WTC11 (cell line): ENCODE measurements at regions not wholly inside any gene's neighbourhood (a gene's known extent, or its start where the extent isn't known, plus 50 kb on each side); places are given as distances from the start of the nearest gene placed in this dataset.

Experiments used
- ATAC-seq: fragments of 200-7000 bp; cut with Tn5 transposase; 2 replicates; pipeline ENCODE4 v1.10.0; 2021; ENCODE audit warnings: mild to moderate bottlenecking, moderate library complexity
- CTCF ChIA-PET: fragments of 300-600 bp; sonication (Branson Sonifier 250); formaldehyde crosslinking; loops from one replicate; lab custom pipeline; 2021; ENCODE audit warnings: antibody characterized with exemption; lab: Charles Lee
- POLR2A ChIA-PET: fragments of 350-600 bp; sonication (Branson Sonifier 250); formaldehyde crosslinking; loops from one replicate; lab custom pipeline; 2021; ENCODE audit warnings: antibody characterized with exemption; lab: Charles Lee
- DNase-seq: peaks from one replicate; pipeline ENCODE4 v3.0.0; 2021; ENCODE audit warnings: low spot score
- H3K27ac Mint-ChIP-seq: 2 replicates; pipeline ENCODE4 v1.8.0; 2021; ENCODE audit warnings: mixed read lengths
- H3K27me3 Mint-ChIP-seq: 2 replicates; pipeline ENCODE4 v1.8.0; 2021; ENCODE audit warnings: low read depth, mild to moderate bottlenecking, moderate library complexity, mixed read lengths
- H3K36me3 Mint-ChIP-seq: 2 replicates; pipeline ENCODE4 v1.8.0; 2021; ENCODE audit warnings: mixed read lengths
- H3K4me1 Mint-ChIP-seq: 2 replicates; pipeline ENCODE4 v1.8.0; 2022; ENCODE audit warnings: mixed read lengths
- H3K4me3 Mint-ChIP-seq: 2 replicates; pipeline ENCODE4 v1.8.0; 2021; ENCODE audit warnings: mild to moderate bottlenecking, moderate library complexity, mixed read lengths
- H3K9me3 Mint-ChIP-seq: 2 replicates; pipeline ENCODE4 v1.8.0; 2021; ENCODE audit warnings: mixed read lengths
- ATF1 ChIP-seq: sonication (generic); formaldehyde crosslinking; IDR thresholded peaks from 2 replicates; pipeline ENCODE4 v1.8.1; 2023; ENCODE audit warnings: mild to moderate bottlenecking, moderate library complexity, missing genetic modification reagents
- CBFB ChIP-seq: sonication (generic); formaldehyde crosslinking; IDR thresholded peaks from 2 replicates; pipeline ENCODE4 v1.8.1; 2022; ENCODE audit warnings: mild to moderate bottlenecking, low read depth, missing genetic modification reagents
- CDX4 ChIP-seq: fragments of 250-450 bp; sonication (Bioruptor Pico); IDR thresholded peaks from 2 replicates; pipeline ENCODE4 v1.9.0; 2021; ENCODE audit warnings: moderate library complexity, mild to moderate bottlenecking, inconsistent platforms, borderline replicate concordance
- FOXP1 ChIP-seq: sonication (generic); formaldehyde crosslinking; IDR thresholded peaks from 2 replicates; pipeline ENCODE4 v1.8.0; 2022; ENCODE audit warnings: missing genetic modification reagents, mild to moderate bottlenecking, moderate library complexity, borderline replicate concordance
- NR2C2 ChIP-seq: sonication (generic); formaldehyde crosslinking; IDR thresholded peaks from 2 replicates; pipeline ENCODE4 v1.8.0; 2022; ENCODE audit warnings: mild to moderate bottlenecking, missing genetic modification reagents
- SMAD3 ChIP-seq: sonication (generic); formaldehyde crosslinking; IDR thresholded peaks from 2 replicates; pipeline ENCODE4 v1.8.0; 2022; ENCODE audit warnings: missing genetic modification reagents, mild to moderate bottlenecking, borderline replicate concordance
- STAT6 ChIP-seq: sonication (generic); formaldehyde crosslinking; conservative IDR thresholded peaks from 2 replicates; pipeline ENCODE4 v1.8.1; 2023; ENCODE audit warnings: mild to moderate bottlenecking, low read depth, missing genetic modification reagents, moderate library complexity
- TP53 ChIP-seq: sonication (generic); formaldehyde crosslinking; IDR thresholded peaks from 2 replicates; pipeline ENCODE4 v1.8.1; 2023; ENCODE audit warnings: mild to moderate bottlenecking, missing genetic modification reagents
- ZBTB21 ChIP-seq: sonication (generic); formaldehyde crosslinking; IDR thresholded peaks from 2 replicates; pipeline ENCODE4 v1.8.1; 2023; ENCODE audit warnings: mild to moderate bottlenecking, missing genetic modification reagents, borderline replicate concordance
- ZSCAN18 ChIP-seq: fragments of 250-450 bp; sonication (Bioruptor Pico); IDR thresholded peaks from 2 replicates; pipeline ENCODE4 v2.1.2; 2022; ENCODE audit warnings: mild to moderate bottlenecking, moderate library complexity
- TF ChIP-seq, protein P1 (sequence below): sonication (generic); formaldehyde crosslinking; IDR thresholded peaks from 2 replicates; pipeline ENCODE4 v1.8.0; 2022; ENCODE audit warnings: mild to moderate bottlenecking, missing genetic modification reagents
- TF ChIP-seq, protein P2 (sequence below): sonication (generic); formaldehyde crosslinking; conservative IDR thresholded peaks from 2 replicates; pipeline ENCODE4 v1.8.1; 2022; ENCODE audit warnings: mild to moderate bottlenecking, missing genetic modification reagents
- TF ChIP-seq, protein P3 (sequence below): sonication (generic); formaldehyde crosslinking; IDR thresholded peaks from 2 replicates; pipeline ENCODE4 v1.8.1; 2022; ENCODE audit warnings: low read depth, missing genetic modification reagents, borderline replicate concordance

DNA sequence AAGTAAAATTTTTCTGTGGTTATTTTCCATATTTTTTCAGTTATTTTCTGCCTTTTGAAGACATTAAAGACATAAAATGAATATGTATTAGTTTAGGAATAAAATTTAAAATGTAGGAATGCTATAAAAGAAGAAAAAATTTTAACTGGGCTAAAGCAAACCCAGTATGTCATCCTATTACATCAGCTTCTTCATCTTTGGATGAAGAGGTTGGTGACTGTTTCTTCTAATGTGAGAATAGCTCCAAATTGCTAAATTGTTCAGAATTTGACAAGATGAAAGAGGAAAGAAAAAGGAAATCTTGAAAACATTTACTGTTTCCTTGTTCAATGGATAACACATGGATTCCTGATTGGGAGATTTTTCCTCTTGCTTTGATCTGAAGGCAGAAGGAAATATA, 52.7 kb upstream of the PZP start (continued):
- TF ChIP-seq CBFB (CRISPR knock-in tag) = no peak
- TF ChIP-seq, protein P1, sequence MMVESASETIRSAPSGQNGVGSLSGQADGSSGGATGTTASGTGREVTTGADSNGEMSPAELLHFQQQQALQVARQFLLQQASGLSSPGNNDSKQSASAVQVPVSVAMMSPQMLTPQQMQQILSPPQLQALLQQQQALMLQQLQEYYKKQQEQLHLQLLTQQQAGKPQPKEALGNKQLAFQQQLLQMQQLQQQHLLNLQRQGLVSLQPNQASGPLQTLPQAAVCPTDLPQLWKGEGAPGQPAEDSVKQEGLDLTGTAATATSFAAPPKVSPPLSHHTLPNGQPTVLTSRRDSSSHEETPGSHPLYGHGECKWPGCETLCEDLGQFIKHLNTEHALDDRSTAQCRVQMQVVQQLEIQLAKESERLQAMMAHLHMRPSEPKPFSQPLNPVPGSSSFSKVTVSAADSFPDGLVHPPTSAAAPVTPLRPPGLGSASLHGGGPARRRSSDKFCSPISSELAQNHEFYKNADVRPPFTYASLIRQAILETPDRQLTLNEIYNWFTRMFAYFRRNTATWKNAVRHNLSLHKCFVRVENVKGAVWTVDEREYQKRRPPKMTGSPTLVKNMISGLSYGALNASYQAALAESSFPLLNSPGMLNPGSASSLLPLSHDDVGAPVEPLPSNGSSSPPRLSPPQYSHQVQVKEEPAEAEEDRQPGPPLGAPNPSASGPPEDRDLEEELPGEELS (CRISPR knock-in tag) = no peak
- TF ChIP-seq, protein P2, sequence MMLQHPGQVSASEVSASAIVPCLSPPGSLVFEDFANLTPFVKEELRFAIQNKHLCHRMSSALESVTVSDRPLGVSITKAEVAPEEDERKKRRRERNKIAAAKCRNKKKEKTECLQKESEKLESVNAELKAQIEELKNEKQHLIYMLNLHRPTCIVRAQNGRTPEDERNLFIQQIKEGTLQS = no peak
- TF ChIP-seq ZSCAN18 (CRISPR knock-in tag) = no peak
- TF ChIP-seq NR2C2 = no peak

DNA sequence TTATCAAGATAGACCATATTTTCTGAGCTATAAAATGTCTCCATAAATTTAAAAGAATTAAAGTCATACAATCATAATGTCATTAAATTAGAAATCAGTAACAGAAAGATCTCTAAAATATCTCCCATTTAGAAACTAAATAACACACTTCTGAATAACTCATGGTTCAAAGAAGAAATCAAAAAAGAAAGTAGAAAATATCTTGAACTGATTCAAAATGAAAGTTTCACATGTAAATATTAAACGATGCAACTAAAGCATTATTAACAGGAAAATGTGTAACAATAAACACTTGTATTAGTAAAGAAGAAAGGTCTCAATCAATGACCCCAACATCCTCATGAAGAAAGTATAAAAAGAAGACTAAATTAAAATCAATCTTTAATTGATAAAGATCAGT, 50.5 kb upstream of the PZP start:
- DNase-seq (no peak), ATAC-seq (no peak)
- no peak overlapping the region for H3K4me3 Mint-ChIP-seq
- H3K4me1 Mint-ChIP-seq = peaks cover 20% of the 10 kb centered on the region
- H3K36me3 Mint-ChIP-seq = no peaks in the 10 kb centered on the region
- H3K9me3 Mint-ChIP-seq = peaks cover 12% of the 10 kb centered on the region
- POLR2A ChIA-PET = no interaction called here
- H3K27ac Mint-ChIP-seq = no peak overlapping the region
- TF ChIP-seq STAT6 (CRISPR knock-in tag) (no peak), ZBTB21 (CRISPR knock-in tag) (no peak), FOXP1 (CRISPR knock-in tag) (no peak), CDX4 (CRISPR knock-in tag) (no peak), SMAD3 (CRISPR knock-in tag) (no peak), TP53 (CRISPR knock-in tag) (no peak), ATF1 (CRISPR knock-in tag) (no peak)
- TF ChIP-seq, protein P3, sequence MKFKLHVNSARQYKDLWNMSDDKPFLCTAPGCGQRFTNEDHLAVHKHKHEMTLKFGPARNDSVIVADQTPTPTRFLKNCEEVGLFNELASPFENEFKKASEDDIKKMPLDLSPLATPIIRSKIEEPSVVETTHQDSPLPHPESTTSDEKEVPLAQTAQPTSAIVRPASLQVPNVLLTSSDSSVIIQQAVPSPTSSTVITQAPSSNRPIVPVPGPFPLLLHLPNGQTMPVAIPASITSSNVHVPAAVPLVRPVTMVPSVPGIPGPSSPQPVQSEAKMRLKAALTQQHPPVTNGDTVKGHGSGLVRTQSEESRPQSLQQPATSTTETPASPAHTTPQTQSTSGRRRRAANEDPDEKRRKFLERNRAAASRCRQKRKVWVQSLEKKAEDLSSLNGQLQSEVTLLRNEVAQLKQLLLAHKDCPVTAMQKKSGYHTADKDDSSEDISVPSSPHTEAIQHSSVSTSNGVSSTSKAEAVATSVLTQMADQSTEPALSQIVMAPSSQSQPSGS (CRISPR knock-in tag) = no peak
- CTCF ChIA-PET = no interaction called here
- no peaks in the 10 kb centered on the region for H3K27me3 Mint-ChIP-seq
